ENCODE measurements at regions not wholly inside any gene's neighbourhood (a gene's known extent, or its start where the extent isn't known, plus 50 kb on each side); places are given as distances from the start of the nearest gene placed in this dataset.
"Not testable (repeated sequence)": the region's sequence is repeated elsewhere in the genome, so short reads cannot be mapped to it uniquely, and the experiment has no call there.

- not testable (repeated sequence) for TF ChIP-seq CTCF, POLR2A (IDR thresholded peaks at IDR 0.05)
Observed at GRCh38 chr6:86065002-86065401, 422.3 kb upstream of the SYNCRIP start.
